Fibroblast of skin of left biceps (primary cell): ENCODE measurements at regions not wholly inside any gene's neighbourhood (a gene's known extent, or its start where the extent isn't known, plus 50 kb on each side); places are given as distances from the start of the nearest gene placed in this dataset.
"Not testable (repeated sequence)": the region's sequence is repeated elsewhere in the genome, so short reads cannot be mapped to it uniquely, and the experiment has no call there.

Source experiments
- DNase-seq, 2 experiments: peaks; one replicate each; pipeline ENCODE4 v3.0.0-alpha.2; 2013; ENCODE audit warnings: low read depth in 2 of 2

GRCh38 chr4:104549736-104550135, 55.0 kb upstream of the CXXC4 start:
- DNase-seq = no peak

GRCh38 chr4:104559502-104559901, 64.8 kb upstream of the CXXC4 start:
- DNase-seq = no peak

- no peak for DNase-seq
Measured at GRCh38 chr4:104571341-104571740, 76.6 kb upstream of the CXXC4 start.

DNA sequence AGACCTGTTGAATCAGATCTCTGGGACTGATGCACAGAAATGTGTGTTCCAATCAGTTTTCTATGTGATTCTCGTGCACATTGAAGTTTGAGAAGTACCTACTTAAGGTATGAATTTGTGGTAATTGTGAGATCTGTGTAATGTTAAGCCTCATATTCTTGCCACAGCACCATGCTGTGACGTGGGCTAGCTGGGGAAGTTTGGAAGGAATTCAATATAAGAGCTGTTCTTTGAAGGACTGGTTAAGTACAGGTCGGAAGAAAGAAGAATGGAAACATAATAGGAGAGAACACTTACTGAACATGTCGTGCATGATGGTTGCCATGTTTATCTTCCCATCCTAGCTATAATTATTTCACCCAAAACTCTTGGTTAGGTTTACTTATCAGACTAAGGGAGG, 79.7 kb upstream of the CXXC4 start:
- no peak for DNase-seq

GRCh38 chr4:104575278-104575677, 80.6 kb upstream of the CXXC4 start:
- no peak for DNase-seq

DNA sequence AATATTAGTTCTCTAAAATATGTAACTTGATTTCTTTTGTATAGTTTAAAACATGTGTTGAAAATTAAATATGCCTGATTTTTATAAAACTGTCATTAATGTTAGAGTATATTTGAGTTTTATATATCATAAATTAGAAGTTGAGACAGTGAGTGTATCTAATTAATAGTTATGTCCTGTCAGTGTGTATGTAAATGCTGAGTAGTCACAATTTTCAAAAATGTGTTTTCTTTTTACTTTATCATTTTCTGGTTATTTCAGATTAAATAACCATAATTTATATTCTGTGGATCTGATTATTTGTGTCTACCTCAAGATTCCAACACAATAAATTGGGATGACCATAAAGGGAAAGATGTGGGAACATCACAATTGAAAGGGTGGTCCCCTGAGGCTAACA, 82.7 kb upstream of the CXXC4 start:
- no peak for DNase-seq

GRCh38 chr4:104581476-104581875, 86.8 kb upstream of the CXXC4 start:
- DNase-seq = not testable (repeated sequence)

- not testable (repeated sequence) for DNase-seq
Measured at GRCh38 chr4:104582056-104582455, 87.4 kb upstream of the CXXC4 start.

GRCh38 chr4:104589264-104589868, 94.7 kb upstream of the CXXC4 start:
- no peak for DNase-seq

DNA sequence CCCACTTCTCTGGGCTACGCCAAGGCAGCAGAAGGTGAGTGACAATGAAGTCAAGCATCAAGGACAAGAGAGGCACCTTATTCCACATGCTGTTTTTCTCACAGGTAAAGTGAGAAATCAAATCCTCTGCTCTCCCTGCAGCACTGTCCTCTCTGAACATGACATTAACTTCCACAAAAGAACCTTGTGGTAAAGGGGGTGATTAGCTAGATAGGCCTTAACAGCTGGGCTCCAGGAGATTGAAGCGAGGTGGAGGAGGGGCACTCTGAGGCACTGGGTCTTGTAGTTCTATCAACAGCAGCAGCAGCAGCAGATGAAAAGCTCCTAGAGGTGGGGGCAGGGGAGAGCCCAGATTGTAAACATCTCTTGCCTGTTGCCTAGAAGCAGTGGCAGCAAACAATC, 96.8 kb upstream of the CXXC4 start:
- no peak for DNase-seq

DNA sequence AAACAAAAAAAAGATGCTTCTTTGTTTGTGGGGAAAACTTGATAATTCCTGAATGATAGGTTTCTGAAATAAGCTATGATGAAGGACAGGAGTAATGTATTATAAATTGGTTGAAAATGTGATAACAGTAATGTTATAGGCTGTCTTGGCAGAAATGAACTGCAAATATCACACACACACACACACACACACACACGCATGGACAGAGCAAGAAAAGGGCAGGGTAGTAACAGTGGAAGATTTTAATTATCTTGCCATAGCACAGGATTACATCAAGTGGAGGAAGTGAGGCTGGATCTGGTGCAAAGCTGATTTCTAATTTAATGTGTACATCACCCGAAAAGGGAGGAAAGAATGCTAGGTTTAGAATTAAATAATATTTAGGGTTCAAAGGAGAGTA, 97.5 kb upstream of the CXXC4 start:
- DNase-seq = no peak

DNA sequence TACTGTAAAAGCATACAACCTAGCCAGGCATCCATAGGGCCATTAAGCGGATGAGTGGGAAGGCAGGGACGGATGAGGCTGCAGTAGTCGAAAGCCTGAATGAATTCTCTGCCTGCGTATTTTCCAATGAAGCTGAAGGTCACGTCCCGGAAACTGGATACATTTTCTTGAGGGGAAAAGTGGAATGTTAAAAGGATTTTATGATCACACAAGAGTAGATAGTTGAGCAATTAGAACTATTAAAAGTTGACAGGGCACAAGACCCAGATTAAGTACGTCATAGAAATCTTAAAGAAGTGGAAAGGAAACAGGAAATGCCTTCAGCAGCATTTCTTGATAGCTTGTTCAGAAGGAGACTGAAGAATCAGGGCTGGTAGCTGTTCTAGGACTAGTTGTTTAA, 98.3 kb upstream of the CXXC4 start:
- DNase-seq = no peak

- no peak for DNase-seq
Measured at GRCh38 chr4:104596189-104596588, 101.5 kb upstream of the CXXC4 start.

DNA sequence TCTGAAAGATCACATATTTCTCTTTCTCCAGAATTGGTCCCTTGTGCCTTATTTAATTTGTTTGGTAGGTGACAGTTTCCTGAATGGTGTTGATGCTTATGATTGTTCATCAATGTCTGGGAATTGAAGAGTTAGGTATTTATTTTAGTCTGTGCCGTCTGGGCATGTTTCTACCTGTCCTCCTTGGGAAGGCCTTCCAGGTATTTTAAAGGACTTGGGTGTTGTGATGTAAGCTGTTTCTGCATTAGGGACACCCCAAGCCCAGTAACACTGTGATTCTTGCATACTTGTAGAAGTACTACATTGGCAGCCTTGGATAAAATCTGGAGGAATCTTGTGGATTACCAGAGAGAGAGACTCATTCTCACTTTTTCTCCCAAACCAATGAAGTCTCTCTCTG, 120.8 kb upstream of the CXXC4 start:
- DNase-seq = no peak

DNA sequence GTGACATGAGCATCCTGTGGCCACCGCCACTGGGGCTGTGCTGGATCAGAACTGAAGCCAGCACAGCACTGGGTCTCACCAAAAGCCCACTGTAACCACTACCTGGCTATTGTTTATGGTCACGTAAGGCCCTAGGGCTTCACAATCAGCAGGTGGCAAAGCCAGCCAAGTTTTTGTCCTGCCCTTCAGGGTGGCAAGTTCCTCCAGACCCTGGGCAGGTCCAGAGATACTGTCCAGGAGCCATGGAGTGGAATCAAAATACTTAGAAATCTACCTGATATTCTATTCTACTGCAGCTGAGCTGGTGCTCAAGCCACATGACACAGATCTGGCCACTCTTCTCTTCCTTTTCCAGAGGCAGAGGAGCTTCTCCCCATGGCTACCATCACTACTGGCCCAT, 121.2 kb upstream of the CXXC4 start:
- no peak for DNase-seq

GRCh38 chr4:104616401-104616820, 121.7 kb upstream of the CXXC4 start:
- DNase-seq = no peak

DNA sequence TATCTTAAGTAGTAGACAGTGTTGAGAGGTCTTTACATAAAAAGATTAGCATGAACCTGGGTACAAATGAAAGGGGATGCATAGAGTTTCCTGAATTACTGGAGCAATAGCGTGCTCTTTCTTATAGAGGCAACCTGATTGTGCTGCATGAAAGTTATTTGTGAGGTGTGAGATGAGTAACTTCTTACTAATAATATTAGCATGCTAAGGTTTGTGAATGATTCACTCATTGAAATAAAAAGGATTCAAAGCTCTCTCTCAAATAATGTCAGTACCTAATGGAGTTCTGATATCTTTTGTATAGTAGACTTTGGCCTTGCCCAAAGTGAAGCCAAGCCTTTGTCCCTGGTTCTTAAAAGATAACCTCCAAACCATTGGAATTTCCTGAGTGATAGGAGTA, 131.0 kb upstream of the CXXC4 start:
- no peak for DNase-seq

DNA sequence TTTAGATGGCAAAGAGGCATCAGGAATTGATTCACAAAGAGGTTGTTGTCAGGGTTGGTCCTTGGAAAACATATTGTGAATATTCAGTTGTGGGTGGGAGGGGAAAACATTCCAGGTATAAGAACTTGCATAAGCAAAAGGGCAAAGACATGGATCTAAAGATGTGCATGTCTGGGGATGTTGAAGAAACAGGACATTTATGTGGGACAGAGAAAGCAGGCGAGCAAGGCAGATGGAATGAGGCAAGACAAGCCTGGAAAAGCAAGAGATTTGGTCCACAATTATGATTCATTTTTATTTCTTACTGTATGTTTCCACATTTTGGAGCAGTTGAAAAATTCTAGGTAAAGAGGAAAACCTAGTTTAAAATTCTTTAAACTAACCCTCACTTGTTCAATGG, 134.9 kb upstream of the CXXC4 start:
- DNase-seq = no peak

DNA sequence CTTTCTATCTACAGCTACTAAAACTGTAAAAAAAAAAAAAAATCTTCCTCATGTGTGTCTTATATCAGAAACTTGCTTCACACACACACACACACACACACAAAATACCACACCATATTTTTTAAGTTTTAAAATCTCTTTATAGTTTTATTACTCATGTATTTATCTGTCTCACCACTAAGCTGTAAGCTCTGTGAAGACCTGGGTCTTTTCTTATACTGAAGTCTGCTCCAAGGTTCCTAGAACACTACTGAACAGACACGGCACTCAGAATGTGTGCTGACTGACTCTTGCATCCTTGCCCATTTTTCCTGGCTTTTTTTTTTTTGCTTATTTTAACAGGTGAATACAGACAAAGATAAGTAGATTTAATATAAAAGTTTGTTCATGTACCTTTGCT, 135.6 kb upstream of the CXXC4 start:
- no peak for DNase-seq

DNA sequence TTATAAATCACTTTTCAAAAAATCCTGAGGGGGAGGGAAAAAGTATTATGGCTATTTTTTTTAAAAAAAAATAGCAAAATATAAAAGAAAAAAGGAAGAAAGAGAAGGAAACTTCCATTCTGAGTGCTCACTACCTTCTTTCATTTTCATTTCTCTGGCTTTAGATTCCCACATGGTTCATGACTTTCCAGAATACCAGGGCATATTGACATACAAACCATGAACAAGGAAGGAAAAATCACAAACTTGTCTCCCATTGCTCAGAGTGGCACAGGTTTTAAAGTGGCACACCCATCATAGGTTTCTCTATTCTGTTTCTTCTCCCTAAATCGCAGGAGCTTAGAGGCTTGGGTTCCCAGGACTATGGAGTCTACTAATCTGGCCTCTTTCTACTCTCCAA, 136.3 kb upstream of the CXXC4 start:
- no peak for DNase-seq

DNA sequence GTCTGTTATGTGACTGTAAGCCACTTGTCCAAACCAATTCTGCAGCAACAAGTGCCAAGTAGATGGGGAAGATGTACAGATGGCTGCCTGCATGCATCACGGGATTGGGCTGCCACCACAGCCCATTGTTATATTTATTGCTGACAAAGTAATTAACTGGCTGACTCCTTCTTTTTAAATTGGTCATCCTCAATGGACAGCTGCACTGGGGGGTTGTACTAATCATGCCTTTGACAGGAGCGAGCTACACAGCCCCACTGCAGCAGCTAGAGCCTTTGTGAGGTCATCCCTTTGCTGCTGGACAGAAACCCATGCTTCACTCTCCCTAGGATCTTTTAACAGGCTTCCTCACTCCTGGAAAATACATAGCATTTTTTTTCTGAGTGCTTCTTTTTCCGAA, 146.7 kb upstream of the CXXC4 start:
- no peak for DNase-seq

- DNase-seq = no peak
Measured at GRCh38 chr4:104642521-104642920, 147.8 kb upstream of the CXXC4 start.

- DNase-seq = no peak
Measured at GRCh38 chr4:104643805-104644204, 149.1 kb upstream of the CXXC4 start.

- DNase-seq = no peak
Measured at GRCh38 chr4:104649631-104650030, 154.9 kb upstream of the CXXC4 start.

DNA sequence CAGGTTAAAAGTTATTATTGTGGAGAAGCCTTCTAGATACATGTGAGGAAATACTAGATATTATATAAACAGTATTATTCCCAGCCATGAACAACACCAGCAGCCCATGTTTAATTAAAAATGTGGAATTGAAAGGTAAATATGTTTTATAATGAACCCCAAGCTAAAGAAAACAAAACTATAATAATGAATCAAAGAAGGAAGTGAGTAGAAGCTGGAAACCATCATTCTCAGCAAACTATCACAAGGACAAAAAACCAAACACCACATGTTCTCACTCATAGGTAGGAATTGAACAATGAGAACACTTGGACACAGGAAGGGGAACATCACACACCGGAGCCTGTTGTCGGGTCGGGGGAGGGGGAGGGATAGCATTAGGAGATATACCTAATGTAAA, 167.6 kb upstream of the CXXC4 start:
- not testable (repeated sequence) for DNase-seq
